ENCODE measurements at regions not wholly inside any gene's neighbourhood (a gene's known extent, or its start where the extent isn't known, plus 50 kb on each side); places are given as distances from the start of the nearest gene placed in this dataset.

DNA sequence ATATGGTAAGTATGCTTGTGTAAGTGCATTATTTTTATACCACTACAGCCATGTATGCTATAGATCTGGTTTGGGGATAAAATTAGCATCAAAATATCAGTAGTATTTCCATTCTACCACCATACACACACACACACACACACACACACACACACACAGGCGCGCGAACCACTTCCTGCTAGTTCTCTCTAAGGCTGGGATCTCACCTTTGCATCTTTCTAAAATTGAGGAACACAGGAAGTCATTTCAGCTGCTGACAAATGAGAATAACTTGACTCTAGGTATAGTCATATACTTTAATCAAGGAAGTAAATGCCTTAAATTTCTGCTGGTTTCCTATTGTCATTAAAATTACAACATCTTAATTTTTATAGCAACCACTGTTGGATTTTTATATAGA is 72.5 kb downstream of the RBM43 start:
- H3K23ac ChIP-seq (ENCODE audit: insufficient read length, low read depth, low read length), result no peak overlapping the region
- H2AK5ac ChIP-seq (ENCODE audit: insufficient read length, low read length), result no peak overlapping the region
- no peak overlapping the region for H3T11ph ChIP-seq (ENCODE audit: low read length)
- no peaks in the 10 kb centered on the region for H3K79me1 ChIP-seq (ENCODE audit: insufficient read depth, low read depth, low read length, poor library complexity, severe bottlenecking)
- no peak overlapping the region for H2BK5ac ChIP-seq (ENCODE audit: insufficient read length, low read length)
- Mint-ChIP-seq H3K9me3 (no peaks in the 10 kb centered on the region), H3K4me1 (peaks cover 0 to 3% of the 10 kb centered on the region in 2 experiments; a peak in 1 of 4 replicates), H3K4me3 (no peak overlapping the region; a peak in 1 of 5 replicates), H3K36me3 (ENCODE audit: insufficient read depth in 1 of 3, low read depth in 3 of 3) (no peaks in the 10 kb centered on the region), H3K27me3 (ENCODE audit: low read depth) (no peaks in the 10 kb centered on the region), H3K27ac (no peak overlapping the region)
- TF ChIP-seq CTCF (conservative IDR thresholded peaks at IDR 0.05), result no peak
- DNase-seq, result no peak
- H2AFZ ChIP-seq (ENCODE audit: low read length), result no peak overlapping the region
- H3K18ac ChIP-seq (ENCODE audit: insufficient read length, low read depth, low read length), result no peak overlapping the region
- no peaks in the 10 kb centered on the region for H3K27me3 ChIP-seq (ENCODE audit: insufficient read depth, low read length)
- no CpG with 5 or more reads among the region's 3 CpGs for WGBS (ENCODE audit: extremely low coverage, insufficient read length, low lambda C conversion rate)
- H3K56ac ChIP-seq (ENCODE audit: insufficient read length, low read depth, low read length), result no peak overlapping the region
- H4K20me1 ChIP-seq (ENCODE audit: control insufficient read depth, insufficient read depth, insufficient read length), result no peaks in the 10 kb centered on the region
- H4K91ac ChIP-seq (ENCODE audit: insufficient read length, low read depth, low read length), result no peak overlapping the region
- H3K4me1 ChIP-seq (ENCODE audit: insufficient read depth, low read length), result no peaks in the 10 kb centered on the region
- H2BK12ac ChIP-seq (ENCODE audit: insufficient read length, low read depth, low read length), result no peak overlapping the region
- no peak overlapping the region for H2BK15ac ChIP-seq (ENCODE audit: low read depth, low read length)
- H3K79me2 ChIP-seq (ENCODE audit: insufficient read depth, low read length), result no peaks in the 10 kb centered on the region
- no peak overlapping the region for H3K27ac ChIP-seq (ENCODE audit: insufficient read length, low read depth, low read length)
- H2BK120ac ChIP-seq (ENCODE audit: low read depth, low read length, poor library complexity, severe bottlenecking), result no peak overlapping the region
- H4K8ac ChIP-seq (replicated peaks; ENCODE audit: insufficient read length, low read depth, low read length), result no peak overlapping the region
- no peak overlapping the region for H2BK20ac ChIP-seq (ENCODE audit: low read depth, low read length, poor library complexity, severe bottlenecking)
- no peak overlapping the region for H3K14ac ChIP-seq (ENCODE audit: insufficient read depth, low read length)
- H3K4me2 ChIP-seq (ENCODE audit: insufficient read depth, insufficient read length, low read length), result no peak overlapping the region
- H3K4ac ChIP-seq (ENCODE audit: low read depth, low read length), result no peak overlapping the region
- H4K5ac ChIP-seq (ENCODE audit: insufficient read length, low read depth, low read length), result no peak overlapping the region
- no peaks in the 10 kb centered on the region for H3K9me3 ChIP-seq (ENCODE audit: control insufficient read depth, low read depth, low read length)
- H3K23me2 ChIP-seq (ENCODE audit: insufficient read length, low read depth, low read length, poor library complexity, severe bottlenecking), result no peaks in the 10 kb centered on the region
- H3K9ac ChIP-seq (ENCODE audit: extremely low read depth, insufficient read length, low read length), result no peak overlapping the region

All from H9 (cell line).